H9 (cell line): ENCODE measurements at regions not wholly inside any gene's neighbourhood (a gene's known extent, or its start where the extent isn't known, plus 50 kb on each side); places are given as distances from the start of the nearest gene placed in this dataset.
"Not testable (repeated sequence)": the region's sequence is repeated elsewhere in the genome, so short reads cannot be mapped to it uniquely, and the experiment has no call there.

Source experiments
- DNase-seq: peaks from one replicate; pipeline ENCODE4 v3.0.0-alpha.2; 2017
- H2AFZ ChIP-seq: one replicate; pipeline ENCODE4 v1.6.1; 2013; ENCODE audit warnings: mild to moderate bottlenecking, low read length, control low read depth, moderate library complexity
- H2AK5ac ChIP-seq: 2 replicates; pipeline ENCODE4 v1.6.1; 2013; ENCODE audit warnings: low read length, control low read depth, mixed read lengths; ENCODE audit not compliant: insufficient read length
- H2BK120ac ChIP-seq: one replicate; pipeline ENCODE4 v1.6.1; 2013; ENCODE audit warnings: low read depth, mild to moderate bottlenecking, low read length, control low read depth, inconsistent platforms; ENCODE audit not compliant: poor library complexity, severe bottlenecking
- H2BK12ac ChIP-seq: 2 replicates; pipeline ENCODE4 v1.6.1; 2013; ENCODE audit warnings: low read length, control low read depth, mixed read lengths, low read depth; ENCODE audit not compliant: insufficient read length
- H2BK15ac ChIP-seq: 2 replicates; pipeline ENCODE4 v1.6.1; 2013; ENCODE audit warnings: low read depth, low read length, control low read depth
- H2BK20ac ChIP-seq: one replicate; pipeline ENCODE4 v1.6.1; 2013; ENCODE audit warnings: low read depth, mild to moderate bottlenecking, low read length, control low read depth, inconsistent platforms; ENCODE audit not compliant: poor library complexity, severe bottlenecking
- H2BK5ac ChIP-seq: 2 replicates; pipeline ENCODE4 v1.6.1; 2013; ENCODE audit warnings: low read length, control low read depth, mixed read lengths; ENCODE audit not compliant: insufficient read length
- H3K14ac ChIP-seq: 2 replicates; pipeline ENCODE4 v1.6.1; 2013; ENCODE audit warnings: low read length, control low read depth; ENCODE audit not compliant: insufficient read depth
- H3K18ac ChIP-seq: 2 replicates; pipeline ENCODE4 v1.6.1; 2013; ENCODE audit warnings: low read depth, mild to moderate bottlenecking, mixed read lengths, low read length, control low read depth; ENCODE audit not compliant: insufficient read length
- H3K23ac ChIP-seq: 2 replicates; pipeline ENCODE4 v1.6.1; 2013; ENCODE audit warnings: low read length, control low read depth, mixed read lengths, low read depth; ENCODE audit not compliant: insufficient read length
- H3K23me2 ChIP-seq: 2 replicates; pipeline ENCODE4 v1.6.1; 2013; ENCODE audit warnings: low read depth, mild to moderate bottlenecking, mixed read lengths, low read length, control low read depth; ENCODE audit not compliant: insufficient read length, poor library complexity, severe bottlenecking
- H3K27ac ChIP-seq: 2 replicates; pipeline ENCODE4 v1.5.1; 2013; ENCODE audit warnings: low read length, control low read depth, mixed read lengths, low read depth; ENCODE audit not compliant: insufficient read length
- H3K27me3 ChIP-seq: 2 replicates; pipeline ENCODE4 v1.6.1; 2013; ENCODE audit warnings: low read length, control low read depth, inconsistent platforms; ENCODE audit not compliant: insufficient read depth
- H3K4ac ChIP-seq: 2 replicates; pipeline ENCODE4 v1.6.1; 2013; ENCODE audit warnings: low read depth, mild to moderate bottlenecking, control low read depth, inconsistent platforms, low read length, moderate library complexity
- H3K4me1 ChIP-seq: 2 replicates; pipeline ENCODE4 v1.6.1; 2013; ENCODE audit warnings: low read length, control low read depth, inconsistent platforms; ENCODE audit not compliant: insufficient read depth
- H3K4me2 ChIP-seq: 2 replicates; pipeline ENCODE4 v1.6.1; 2013; ENCODE audit warnings: low read length, control low read depth, mixed read lengths; ENCODE audit not compliant: insufficient read length, insufficient read depth
- H3K56ac ChIP-seq: 2 replicates; pipeline ENCODE4 v1.6.1; 2013; ENCODE audit warnings: low read depth, mild to moderate bottlenecking, mixed read lengths, low read length, control low read depth; ENCODE audit not compliant: insufficient read length
- H3K79me1 ChIP-seq: 2 replicates; pipeline ENCODE4 v1.6.1; 2013; ENCODE audit warnings: low read depth, mild to moderate bottlenecking, moderate library complexity, low read length, control low read depth, inconsistent platforms; ENCODE audit not compliant: insufficient read depth, poor library complexity, severe bottlenecking
- H3K79me2 ChIP-seq: 2 replicates; pipeline ENCODE4 v1.6.1; 2013; ENCODE audit warnings: low read length, control low read depth, inconsistent platforms; ENCODE audit not compliant: insufficient read depth
- H3K9ac ChIP-seq: 2 replicates; pipeline ENCODE4 v1.6.1; 2013; ENCODE audit warnings: low read length, control low read depth, mixed read lengths; ENCODE audit not compliant: insufficient read length; ENCODE audit errors: extremely low read depth
- H3K9me3 ChIP-seq: one replicate; pipeline ENCODE4 v1.6.1; 2013; ENCODE audit warnings: low read depth, low read length, inconsistent platforms; ENCODE audit not compliant: control insufficient read depth
- H3T11ph ChIP-seq: one replicate; pipeline ENCODE4 v1.6.1; 2013; ENCODE audit warnings: mild to moderate bottlenecking, low read length, control low read depth, inconsistent platforms
- H4K20me1 ChIP-seq: one replicate; pipeline ENCODE4 v1.6.1; 2013; ENCODE audit not compliant: control insufficient read depth, insufficient read length, insufficient read depth
- H4K5ac ChIP-seq: 2 replicates; pipeline ENCODE4 v1.6.1; 2013; ENCODE audit warnings: low read depth, mild to moderate bottlenecking, mixed read lengths, low read length, control low read depth; ENCODE audit not compliant: insufficient read length
- H4K8ac ChIP-seq: replicated peaks from 2 replicates; pipeline ENCODE4 v1.6.1; 2013; ENCODE audit warnings: low read length, control low read depth, mixed read lengths, low read depth; ENCODE audit not compliant: insufficient read length
- H4K91ac ChIP-seq: 2 replicates; pipeline ENCODE4 v1.6.1; 2013; ENCODE audit warnings: low read depth, mild to moderate bottlenecking, moderate library complexity, mixed read lengths, low read length, control low read depth; ENCODE audit not compliant: insufficient read length
- H3K27ac Mint-ChIP-seq, 3 experiments: 2 replicates in 2 of 3; 3 replicates in 1 of 3; pipeline ENCODE4 v1.8.0; 2020 to 2021; ENCODE audit warnings: mixed read lengths in 3 of 3, mild to moderate bottlenecking in 1 of 3, moderate library complexity in 1 of 3
- H3K27me3 Mint-ChIP-seq: 2 replicates; pipeline ENCODE4 v1.8.0; 2021; ENCODE audit warnings: low read depth, mild to moderate bottlenecking, moderate library complexity, mixed read lengths
- H3K36me3 Mint-ChIP-seq, 3 experiments: 2 replicates in 2 of 3; 3 replicates in 1 of 3; pipeline ENCODE4 v1.8.0; 2020 to 2021; ENCODE audit warnings: low read depth in 3 of 3, mixed read lengths in 3 of 3; ENCODE audit not compliant: insufficient read depth in 1 of 3
- H3K4me1 Mint-ChIP-seq, 2 experiments: 2 replicates each; pipeline ENCODE4 v1.8.0; 2020; ENCODE audit warnings: mixed read lengths in 2 of 2
- H3K4me3 Mint-ChIP-seq, 2 experiments: 2 replicates in 1 of 2; 3 replicates in 1 of 2; pipeline ENCODE4 v1.8.0; 2020 to 2021; ENCODE audit warnings: mild to moderate bottlenecking in 2 of 2, mixed read lengths in 2 of 2, moderate library complexity in 1 of 2
- H3K9me3 Mint-ChIP-seq, 2 experiments: 2 replicates in 1 of 2; 3 replicates in 1 of 2; pipeline ENCODE4 v1.8.0; 2020; ENCODE audit warnings: mild to moderate bottlenecking in 2 of 2, mixed read lengths in 2 of 2, moderate library complexity in 1 of 2
- WGBS: extraction: QIAGEN DNeasy Blood & Tissue Kit; methylation state at CpG from one replicate; pipeline ENCODE4 v1.1.7; 2013; ENCODE audit warnings: missing lambda C conversion rate, low lambda C conversion rate, mixed read lengths; ENCODE audit not compliant: insufficient read length; ENCODE audit errors: extremely low coverage; 5-methylcytosine and 5-hydroxymethylcytosine counted together
- TF ChIP-seq, protein P1 (sequence below): fragments of 200-600 bp; sonication (generic); conservative IDR thresholded peaks from 3 replicates; pipeline ENCODE4 v1.8.0; 2021; ENCODE audit warnings: antibody characterized with exemption, mild to moderate bottlenecking

DNA sequence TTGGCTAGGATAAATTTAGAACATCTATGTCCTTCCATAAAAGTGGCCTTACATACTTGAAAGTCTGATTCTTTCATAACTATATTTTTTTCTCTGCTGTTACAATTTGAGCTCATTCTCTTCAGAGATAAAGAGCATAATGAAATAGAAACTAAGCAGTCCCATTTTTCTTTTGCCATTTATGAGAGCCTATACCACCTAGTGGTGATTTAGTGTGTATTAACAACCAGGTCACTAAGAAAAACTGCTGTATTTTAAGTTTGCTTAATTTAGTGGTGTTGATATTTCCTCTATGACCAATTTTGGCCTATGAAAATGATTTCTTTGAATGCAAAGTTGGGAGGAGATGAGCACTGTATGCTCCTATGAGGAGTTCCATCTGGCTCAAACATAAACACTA lies 88.7 kb upstream of the ZWINT start:
- Mint-ChIP-seq H3K4me3 (no peak overlapping the region), H3K9me3 (peaks cover 30 to 36% of the 10 kb centered on the region in 2 experiments), H3K4me1 (no peaks in the 10 kb centered on the region), H3K27me3 (0 out of 2 replicates have a peak, but pooled peaks cover 2% of the 10 kb centered on the region), H3K36me3 (peaks cover 1 to 30% (median 14%) of the 10 kb centered on the region in 3 experiments), H3K27ac (no peak overlapping the region)
- Histone ChIP-seq H3K4me2 (no peak overlapping the region), H2BK12ac (no peak overlapping the region), H4K5ac (no peak overlapping the region), H3T11ph (no peak overlapping the region), H3K9ac (no peak overlapping the region), H2BK15ac (no peak overlapping the region), H3K27ac (no peak overlapping the region), H4K8ac (no peak overlapping the region), H2AFZ (no peak overlapping the region), H3K4ac (no peak overlapping the region), H3K23me2 (no peaks in the 10 kb centered on the region), H4K91ac (no peak overlapping the region), H3K27me3 (no peaks in the 10 kb centered on the region), H3K23ac (no peak overlapping the region), H3K18ac (no peak overlapping the region), H3K14ac (no peak overlapping the region), H3K56ac (no peak overlapping the region), H3K79me2 (no peaks in the 10 kb centered on the region), H3K4me1 (no peaks in the 10 kb centered on the region), H3K9me3 (no peaks in the 10 kb centered on the region), H4K20me1 (no peaks in the 10 kb centered on the region), H3K79me1 (no peaks in the 10 kb centered on the region), H2AK5ac (no peak overlapping the region), H2BK20ac (no peak overlapping the region), H2BK120ac (no peak overlapping the region), H2BK5ac (no peak overlapping the region)
- DNase-seq, result no peak
- TF ChIP-seq, protein P1, sequence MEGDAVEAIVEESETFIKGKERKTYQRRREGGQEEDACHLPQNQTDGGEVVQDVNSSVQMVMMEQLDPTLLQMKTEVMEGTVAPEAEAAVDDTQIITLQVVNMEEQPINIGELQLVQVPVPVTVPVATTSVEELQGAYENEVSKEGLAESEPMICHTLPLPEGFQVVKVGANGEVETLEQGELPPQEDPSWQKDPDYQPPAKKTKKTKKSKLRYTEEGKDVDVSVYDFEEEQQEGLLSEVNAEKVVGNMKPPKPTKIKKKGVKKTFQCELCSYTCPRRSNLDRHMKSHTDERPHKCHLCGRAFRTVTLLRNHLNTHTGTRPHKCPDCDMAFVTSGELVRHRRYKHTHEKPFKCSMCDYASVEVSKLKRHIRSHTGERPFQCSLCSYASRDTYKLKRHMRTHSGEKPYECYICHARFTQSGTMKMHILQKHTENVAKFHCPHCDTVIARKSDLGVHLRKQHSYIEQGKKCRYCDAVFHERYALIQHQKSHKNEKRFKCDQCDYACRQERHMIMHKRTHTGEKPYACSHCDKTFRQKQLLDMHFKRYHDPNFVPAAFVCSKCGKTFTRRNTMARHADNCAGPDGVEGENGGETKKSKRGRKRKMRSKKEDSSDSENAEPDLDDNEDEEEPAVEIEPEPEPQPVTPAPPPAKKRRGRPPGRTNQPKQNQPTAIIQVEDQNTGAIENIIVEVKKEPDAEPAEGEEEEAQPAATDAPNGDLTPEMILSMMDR, result peak; percentile 40; the same call in 2 of the 3 replicates

DNA sequence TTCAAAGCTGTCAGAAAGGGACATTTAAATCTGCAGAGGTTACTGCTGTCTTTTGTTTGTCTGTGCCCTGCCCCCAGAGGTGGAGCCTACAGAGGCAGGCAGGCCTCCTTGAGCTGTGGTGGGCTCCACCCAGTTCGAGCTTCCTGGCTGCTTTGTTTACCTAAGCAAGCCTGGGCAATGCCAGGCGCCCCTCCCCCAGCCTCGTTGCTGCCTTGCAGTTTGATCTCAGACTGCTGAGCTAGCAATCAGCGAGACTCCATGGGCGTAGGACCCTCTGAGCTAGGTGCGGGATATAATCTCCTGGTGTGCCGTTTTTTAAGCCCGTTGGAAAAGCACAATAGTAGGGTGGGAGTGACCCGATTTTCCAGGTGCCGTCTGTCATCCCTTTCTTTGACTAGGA lies 86.6 kb upstream of the ZWINT start:
- H2BK120ac ChIP-seq, H2AK5ac ChIP-seq, H3K79me2 ChIP-seq, H2BK5ac ChIP-seq, H3K27me3 Mint-ChIP-seq, H3K56ac ChIP-seq, H3K9ac ChIP-seq, DNase-seq, H3K23ac ChIP-seq, H3K27ac Mint-ChIP-seq, H3K4me3 Mint-ChIP-seq, H3K9me3 ChIP-seq, H3K27ac ChIP-seq, H3K18ac ChIP-seq, H3K23me2 ChIP-seq, H3K79me1 ChIP-seq, H3K4ac ChIP-seq, H4K5ac ChIP-seq, H3K4me1 ChIP-seq, H3K27me3 ChIP-seq, H3K4me2 ChIP-seq, H4K91ac ChIP-seq, H3K4me1 Mint-ChIP-seq, H2BK20ac ChIP-seq, H3K14ac ChIP-seq, H2BK15ac ChIP-seq, H4K20me1 ChIP-seq, H2AFZ ChIP-seq, H4K8ac ChIP-seq, H3T11ph ChIP-seq, H2BK12ac ChIP-seq: not testable (repeated sequence)
- WGBS, result no CpG with 5 or more reads among the region's 10 CpGs
- peaks cover 30 to 36% of the 10 kb centered on the region in 2 experiments for H3K9me3 Mint-ChIP-seq
- peaks cover 1 to 30% (median 14%) of the 10 kb centered on the region in 3 experiments for H3K36me3 Mint-ChIP-seq
